WTC11 (cell line): ENCODE measurements at regions not wholly inside any gene's neighbourhood (a gene's known extent, or its start where the extent isn't known, plus 50 kb on each side); places are given as distances from the start of the nearest gene placed in this dataset.

Experiments
- ATF3 ChIP-seq: sonication (generic); formaldehyde crosslinking; conservative IDR thresholded peaks from 2 replicates; pipeline ENCODE4 v1.8.1; 2022; ENCODE audit warnings: mild to moderate bottlenecking, missing genetic modification reagents
- CREB1 ChIP-seq: sonication (generic); formaldehyde crosslinking; IDR thresholded peaks from 2 replicates; pipeline ENCODE4 v1.8.0; 2023; ENCODE audit warnings: mild to moderate bottlenecking, missing genetic modification reagents
- CTCF ChIP-seq: fragments of 200-600 bp; IDR thresholded peaks from 2 replicates; pipeline ENCODE4 v1.8.0; 2022; ENCODE audit warnings: antibody characterized with exemption
- E2F1 ChIP-seq: sonication (generic); formaldehyde crosslinking; IDR thresholded peaks from 2 replicates; pipeline ENCODE4 v1.8.0; 2022; ENCODE audit warnings: mild to moderate bottlenecking, missing genetic modification reagents
- E2F4 ChIP-seq: sonication (generic); formaldehyde crosslinking; IDR thresholded peaks from 2 replicates; pipeline ENCODE4 v1.8.1; 2022; ENCODE audit warnings: low read depth, mild to moderate bottlenecking, moderate library complexity, missing genetic modification reagents, borderline replicate concordance
- FOXJ3 ChIP-seq: sonication (generic); formaldehyde crosslinking; IDR thresholded peaks from 2 replicates; pipeline ENCODE4 v1.9.0; 2021; ENCODE audit warnings: missing genetic modification reagents, mild to moderate bottlenecking, borderline replicate concordance
- MAX ChIP-seq: sonication (generic); formaldehyde crosslinking; IDR thresholded peaks from 2 replicates; pipeline ENCODE4 v1.8.0; 2022; ENCODE audit warnings: mild to moderate bottlenecking, missing genetic modification reagents
- NFE2L1 ChIP-seq: sonication (generic); formaldehyde crosslinking; IDR thresholded peaks from 2 replicates; pipeline ENCODE4 v1.8.1; 2023; ENCODE audit warnings: missing genetic modification reagents
- TF ChIP-seq, protein P1 (sequence below): fragments of 250-450 bp; sonication (Bioruptor Pico); IDR thresholded peaks from 2 replicates; pipeline ENCODE4 v1.9.0; 2021; ENCODE audit warnings: mild to moderate bottlenecking
- TF ChIP-seq, protein P2 (sequence below): sonication (generic); formaldehyde crosslinking; IDR thresholded peaks from 2 replicates; pipeline ENCODE4 v1.8.1; 2023; ENCODE audit warnings: mild to moderate bottlenecking, missing genetic modification reagents, moderate library complexity
- TF ChIP-seq, protein P3 (sequence below): sonication (generic); formaldehyde crosslinking; conservative IDR thresholded peaks from 2 replicates; pipeline ENCODE4 v1.8.1; 2023; ENCODE audit warnings: mild to moderate bottlenecking, low read depth, missing genetic modification reagents, moderate library complexity

DNA sequence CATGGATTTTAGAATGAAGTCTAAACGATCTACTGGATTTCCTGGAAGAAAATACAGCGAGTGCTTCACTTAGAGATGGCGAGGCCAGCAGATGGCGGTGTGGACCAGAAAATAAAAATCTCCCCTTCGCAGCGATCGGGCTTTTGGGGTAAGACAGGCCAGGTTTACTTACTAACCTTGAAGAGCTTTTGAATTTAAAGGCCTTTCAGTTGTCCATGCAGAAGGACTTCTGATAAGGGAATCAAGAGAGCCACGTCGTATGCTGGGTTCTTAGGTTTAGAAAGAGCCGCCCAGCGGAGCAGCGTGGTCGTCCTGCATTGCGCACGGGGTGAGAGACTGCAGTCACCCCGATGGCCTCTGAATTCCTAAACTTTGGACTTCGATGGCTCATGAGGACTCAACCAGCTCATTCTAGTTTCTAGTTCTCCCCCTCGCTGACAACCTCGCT lies 125.2 kb upstream of the RALGAPA2 start:
- TF ChIP-seq, protein P1, sequence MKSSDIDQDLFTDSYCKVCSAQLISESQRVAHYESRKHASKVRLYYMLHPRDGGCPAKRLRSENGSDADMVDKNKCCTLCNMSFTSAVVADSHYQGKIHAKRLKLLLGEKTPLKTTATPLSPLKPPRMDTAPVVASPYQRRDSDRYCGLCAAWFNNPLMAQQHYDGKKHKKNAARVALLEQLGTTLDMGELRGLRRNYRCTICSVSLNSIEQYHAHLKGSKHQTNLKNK (CRISPR knock-in tag), result no peak
- TF ChIP-seq CTCF (peak; percentile 67), FOXJ3 (CRISPR knock-in tag) (no peak), ATF3 (CRISPR knock-in tag) (no peak), NFE2L1 (CRISPR knock-in tag) (no peak), CREB1 (CRISPR knock-in tag) (no peak), E2F4 (no peak), MAX (no peak), E2F1 (no peak)
- TF ChIP-seq, protein P2, sequence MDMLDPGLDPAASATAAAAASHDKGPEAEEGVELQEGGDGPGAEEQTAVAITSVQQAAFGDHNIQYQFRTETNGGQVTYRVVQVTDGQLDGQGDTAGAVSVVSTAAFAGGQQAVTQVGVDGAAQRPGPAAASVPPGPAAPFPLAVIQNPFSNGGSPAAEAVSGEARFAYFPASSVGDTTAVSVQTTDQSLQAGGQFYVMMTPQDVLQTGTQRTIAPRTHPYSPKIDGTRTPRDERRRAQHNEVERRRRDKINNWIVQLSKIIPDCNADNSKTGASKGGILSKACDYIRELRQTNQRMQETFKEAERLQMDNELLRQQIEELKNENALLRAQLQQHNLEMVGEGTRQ (CRISPR knock-in tag), result no peak
- TF ChIP-seq, protein P3, sequence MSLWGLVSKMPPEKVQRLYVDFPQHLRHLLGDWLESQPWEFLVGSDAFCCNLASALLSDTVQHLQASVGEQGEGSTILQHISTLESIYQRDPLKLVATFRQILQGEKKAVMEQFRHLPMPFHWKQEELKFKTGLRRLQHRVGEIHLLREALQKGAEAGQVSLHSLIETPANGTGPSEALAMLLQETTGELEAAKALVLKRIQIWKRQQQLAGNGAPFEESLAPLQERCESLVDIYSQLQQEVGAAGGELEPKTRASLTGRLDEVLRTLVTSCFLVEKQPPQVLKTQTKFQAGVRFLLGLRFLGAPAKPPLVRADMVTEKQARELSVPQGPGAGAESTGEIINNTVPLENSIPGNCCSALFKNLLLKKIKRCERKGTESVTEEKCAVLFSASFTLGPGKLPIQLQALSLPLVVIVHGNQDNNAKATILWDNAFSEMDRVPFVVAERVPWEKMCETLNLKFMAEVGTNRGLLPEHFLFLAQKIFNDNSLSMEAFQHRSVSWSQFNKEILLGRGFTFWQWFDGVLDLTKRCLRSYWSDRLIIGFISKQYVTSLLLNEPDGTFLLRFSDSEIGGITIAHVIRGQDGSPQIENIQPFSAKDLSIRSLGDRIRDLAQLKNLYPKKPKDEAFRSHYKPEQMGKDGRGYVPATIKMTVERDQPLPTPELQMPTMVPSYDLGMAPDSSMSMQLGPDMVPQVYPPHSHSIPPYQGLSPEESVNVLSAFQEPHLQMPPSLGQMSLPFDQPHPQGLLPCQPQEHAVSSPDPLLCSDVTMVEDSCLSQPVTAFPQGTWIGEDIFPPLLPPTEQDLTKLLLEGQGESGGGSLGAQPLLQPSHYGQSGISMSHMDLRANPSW, result no peak
